ENCODE measurements at regions not wholly inside any gene's neighbourhood (a gene's known extent, or its start where the extent isn't known, plus 50 kb on each side); places are given as distances from the start of the nearest gene placed in this dataset.

DNA sequence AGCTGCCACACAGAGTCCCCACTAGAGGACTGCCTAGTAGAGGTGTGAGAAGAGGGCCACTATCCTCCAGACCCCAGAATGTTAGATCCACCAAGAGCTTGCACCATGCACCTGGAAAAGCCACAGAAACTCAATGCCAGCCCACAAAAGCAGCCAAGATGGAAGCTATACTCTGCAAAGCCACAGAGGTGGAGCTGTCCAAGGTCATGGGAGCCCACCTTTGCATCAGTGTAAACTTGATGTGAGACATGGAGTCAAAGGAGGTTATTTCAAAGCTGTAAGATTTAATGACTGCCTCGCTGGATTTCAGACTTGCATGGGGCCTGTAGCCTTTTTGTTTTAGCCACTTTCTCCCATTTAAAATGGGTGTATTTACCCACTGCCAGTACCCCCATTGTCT is 1030.1 kb upstream of the GRIA3 start:
- ChIA-PET POLR2A (no interaction called here), CTCF (no interaction called here)
- no peaks in the 10 kb centered on the region for H3K36me3 ChIP-seq (ENCODE audit: control insufficient read depth, insufficient read depth, low read length)
- DNase-seq (ENCODE audit: low read depth) = no peak
- no peak overlapping the region for H3K4me3 ChIP-seq (ENCODE audit: low read depth, low read length)
- no peak for TF ChIP-seq CTCF (IDR thresholded peaks at IDR 0.05; ENCODE audit: insufficient read depth, low read depth, low read length)
- H3K27me3 ChIP-seq (ENCODE audit: control insufficient read depth, insufficient read depth, low read length) = no peaks in the 10 kb centered on the region

DNA sequence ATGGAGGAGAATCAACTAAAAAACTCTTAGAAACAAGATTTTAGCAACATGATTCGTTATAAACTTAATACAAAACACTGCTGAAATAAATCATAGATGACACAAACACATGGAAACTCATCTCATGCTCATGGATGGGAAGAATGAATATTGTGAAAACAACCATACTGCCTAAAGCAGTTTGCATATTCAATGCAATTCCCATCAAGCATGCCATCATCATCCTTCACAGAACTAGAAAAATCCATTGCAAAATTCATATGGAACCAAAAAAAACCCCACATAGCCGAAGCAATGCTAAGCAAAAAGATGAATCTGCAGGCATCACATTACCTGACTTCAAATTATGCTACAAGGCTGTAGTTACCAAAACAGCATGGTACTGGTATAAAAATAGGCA is 1015.8 kb upstream of the GRIA3 start:
- Histone ChIP-seq H3K36me3 (ENCODE audit: control insufficient read depth, insufficient read depth, low read length) (no peaks in the 10 kb centered on the region), H3K4me3 (ENCODE audit: low read depth, low read length) (no peak overlapping the region), H3K27me3 (ENCODE audit: control insufficient read depth, insufficient read depth, low read length) (no peaks in the 10 kb centered on the region)
- CTCF ChIA-PET = no interaction called here
- TF ChIP-seq CTCF (IDR thresholded peaks at IDR 0.05; ENCODE audit: insufficient read depth, low read depth, low read length) = no peak
- no peak for DNase-seq (ENCODE audit: low read depth)
- POLR2A ChIA-PET = no interaction called here

GRCh38 chrX:122184791-122185190 is 999.3 kb upstream of the GRIA3 start:
- no peak for TF ChIP-seq CTCF (IDR thresholded peaks at IDR 0.05; ENCODE audit: insufficient read depth, low read depth, low read length)
- DNase-seq (ENCODE audit: low read depth) = no peak
- ChIA-PET CTCF (no interaction called here), POLR2A (no interaction called here)
- Histone ChIP-seq H3K36me3 (ENCODE audit: control insufficient read depth, insufficient read depth, low read length) (no peaks in the 10 kb centered on the region), H3K4me3 (ENCODE audit: low read depth, low read length) (no peak overlapping the region), H3K27me3 (ENCODE audit: control insufficient read depth, insufficient read depth, low read length) (no peaks in the 10 kb centered on the region)

GRCh38 chrX:122187069-122187713 is 996.9 kb upstream of the GRIA3 start:
- TF ChIP-seq CTCF (IDR thresholded peaks at IDR 0.05; ENCODE audit: insufficient read depth, low read depth, low read length) = no peak
- POLR2A ChIA-PET = no interaction called here
- no peak overlapping the region for H3K4me3 ChIP-seq (ENCODE audit: low read depth, low read length)
- CTCF ChIA-PET = no interaction called here
- DNase-seq (ENCODE audit: low read depth) = no peak
- H3K36me3 ChIP-seq (ENCODE audit: control insufficient read depth, insufficient read depth, low read length) = no peaks in the 10 kb centered on the region
- H3K27me3 ChIP-seq (ENCODE audit: control insufficient read depth, insufficient read depth, low read length) = no peaks in the 10 kb centered on the region

DNA sequence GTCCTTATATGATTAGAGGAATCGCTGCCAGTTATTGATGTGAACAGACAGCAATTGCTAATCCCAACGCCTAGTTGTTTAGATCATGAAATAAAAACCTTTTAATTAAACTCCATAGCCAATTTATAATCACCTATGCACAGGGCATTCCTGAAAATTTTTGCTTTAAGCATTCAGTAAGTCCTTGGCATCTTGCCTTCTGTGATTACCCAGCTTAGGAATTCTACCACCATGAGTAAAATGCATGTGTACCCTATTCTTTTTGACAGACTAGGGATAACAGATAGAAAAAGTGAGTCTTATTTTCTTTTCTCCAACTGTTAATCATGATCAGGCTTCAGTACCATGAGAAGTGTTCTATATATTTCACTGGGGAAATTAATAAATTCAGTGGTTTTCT is 995.3 kb upstream of the GRIA3 start:
- CTCF ChIA-PET = no interaction called here
- POLR2A ChIA-PET = no interaction called here
- no peak for DNase-seq (ENCODE audit: low read depth)
- TF ChIP-seq CTCF (IDR thresholded peaks at IDR 0.05; ENCODE audit: insufficient read depth, low read depth, low read length) = no peak
- Histone ChIP-seq H3K27me3 (ENCODE audit: control insufficient read depth, insufficient read depth, low read length) (no peaks in the 10 kb centered on the region), H3K4me3 (ENCODE audit: low read depth, low read length) (no peak overlapping the region), H3K36me3 (ENCODE audit: control insufficient read depth, insufficient read depth, low read length) (no peaks in the 10 kb centered on the region)
